GM21619 (cell line): ENCODE measurements at regions not wholly inside any gene's neighbourhood (a gene's known extent, or its start where the extent isn't known, plus 50 kb on each side); places are given as distances from the start of the nearest gene placed in this dataset.
"Not testable (repeated sequence)": the region's sequence is repeated elsewhere in the genome, so short reads cannot be mapped to it uniquely, and the experiment has no call there.

Source experiments
- ATAC-seq: cut with Tn5 transposase; IDR thresholded peaks from one replicate; pipeline ENCODE4 v1.9.1; 2021; ENCODE audit not compliant: unreplicated experiment

DNA sequence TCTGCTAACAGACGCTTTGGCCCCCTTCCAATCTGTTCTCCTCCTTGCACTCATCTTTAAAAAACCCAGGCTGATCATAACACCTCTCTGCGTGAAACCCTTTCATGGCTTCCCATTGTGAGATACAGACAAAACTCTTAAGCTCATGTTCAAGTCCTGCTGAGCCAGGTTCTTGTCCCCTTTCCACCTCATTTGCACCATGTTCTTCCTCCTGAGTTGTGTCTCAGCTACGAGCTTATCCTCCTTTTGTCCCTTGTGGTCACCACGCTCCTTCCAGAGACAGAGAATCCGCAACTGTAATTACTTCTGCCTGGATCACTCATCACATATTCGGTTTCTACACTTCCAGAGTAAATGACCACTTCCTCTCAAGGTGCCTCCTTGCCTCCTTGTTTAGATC, 238.8 kb downstream of the ACTR3 start:
- no peak for ATAC-seq

DNA sequence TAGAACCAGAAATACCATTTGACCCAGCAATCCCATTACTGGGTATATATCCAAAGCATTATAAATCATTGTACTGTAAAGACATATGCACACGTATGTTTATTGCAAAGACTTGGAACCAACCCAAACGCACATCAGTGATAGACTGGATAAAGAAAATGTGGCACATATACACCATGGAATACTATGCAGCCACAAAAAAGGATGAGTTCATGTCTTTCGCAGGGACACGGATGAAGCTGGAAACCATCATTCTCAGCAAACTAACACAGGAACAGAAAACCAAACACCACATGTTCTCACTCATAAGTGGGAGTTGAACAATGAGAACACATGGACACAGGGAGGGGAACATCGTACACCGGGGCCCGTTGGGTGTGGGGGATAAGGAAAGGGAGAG, 242.2 kb downstream of the ACTR3 start:
- not testable (repeated sequence) for ATAC-seq

DNA sequence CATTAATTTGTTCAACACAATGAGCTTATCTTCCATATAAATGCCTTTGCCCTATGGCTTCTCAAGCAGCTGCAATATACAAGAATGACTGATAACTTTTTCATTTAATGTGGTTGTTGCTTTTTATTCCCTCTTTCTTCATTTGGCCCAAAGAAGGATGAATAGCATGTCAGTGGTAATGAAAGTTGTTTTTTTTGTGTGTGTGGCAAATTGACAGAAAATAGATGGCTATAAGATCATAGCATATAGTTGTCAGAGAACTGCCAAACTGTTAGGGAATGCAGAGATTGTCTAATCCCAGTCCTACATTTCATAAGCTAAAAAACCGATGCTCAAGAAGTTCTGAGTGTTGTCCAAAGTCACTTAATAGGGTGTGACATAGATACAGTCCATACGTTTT, 244.3 kb downstream of the ACTR3 start:
- no peak for ATAC-seq

DNA sequence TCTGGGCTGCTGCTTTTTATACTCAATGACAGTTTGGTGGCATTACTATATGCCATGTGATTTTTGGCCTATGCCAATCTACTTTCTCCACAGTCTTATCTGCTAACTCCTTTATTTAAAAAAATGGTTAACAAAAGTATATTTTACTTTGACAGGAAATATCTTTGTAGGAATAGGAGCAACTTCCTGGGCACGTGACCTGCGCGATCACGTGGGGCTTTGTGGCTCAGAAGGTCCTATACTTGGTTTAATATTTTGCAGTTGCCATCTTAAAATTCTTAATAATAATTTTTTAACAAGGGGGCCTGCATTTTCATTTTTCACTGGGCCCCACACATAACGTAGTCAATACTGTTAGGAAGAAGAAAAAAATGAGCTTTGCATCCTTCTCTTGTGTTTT, 249.7 kb downstream of the ACTR3 start:
- no peak for ATAC-seq

DNA sequence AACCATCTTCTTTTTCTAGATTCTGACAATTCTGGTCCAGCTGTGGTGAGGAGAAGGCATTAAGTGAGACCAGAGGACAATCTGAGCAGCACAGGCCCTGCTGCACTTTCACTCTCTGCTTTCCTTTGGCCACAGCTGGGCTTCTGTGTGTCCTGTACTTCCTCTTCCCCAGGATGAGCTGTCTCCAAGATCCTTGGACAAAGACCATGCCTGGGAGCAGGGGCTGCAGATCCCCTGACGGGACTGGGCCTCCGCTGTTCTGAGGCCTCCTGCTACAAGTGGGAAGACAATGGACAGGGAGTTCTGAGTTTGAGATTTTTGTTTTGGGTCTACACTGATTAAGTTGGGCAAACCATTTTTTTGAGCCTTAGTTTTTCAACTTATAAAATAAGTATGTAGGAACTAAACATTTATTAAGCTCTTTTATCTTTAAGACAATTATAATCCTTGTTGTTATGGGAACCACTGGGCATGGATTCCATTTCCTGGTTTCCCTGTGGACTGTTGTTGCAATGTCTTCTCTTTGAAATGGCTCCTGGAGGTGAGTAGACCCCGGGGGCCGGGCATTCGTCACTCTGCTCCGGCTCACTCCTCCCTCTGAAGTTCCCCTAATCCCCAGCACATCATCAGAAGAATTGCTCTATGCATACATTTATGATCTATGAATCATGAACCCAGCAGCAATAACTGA, 266.6 kb downstream of the ACTR3 start:
- ATAC-seq, result no peak

DNA sequence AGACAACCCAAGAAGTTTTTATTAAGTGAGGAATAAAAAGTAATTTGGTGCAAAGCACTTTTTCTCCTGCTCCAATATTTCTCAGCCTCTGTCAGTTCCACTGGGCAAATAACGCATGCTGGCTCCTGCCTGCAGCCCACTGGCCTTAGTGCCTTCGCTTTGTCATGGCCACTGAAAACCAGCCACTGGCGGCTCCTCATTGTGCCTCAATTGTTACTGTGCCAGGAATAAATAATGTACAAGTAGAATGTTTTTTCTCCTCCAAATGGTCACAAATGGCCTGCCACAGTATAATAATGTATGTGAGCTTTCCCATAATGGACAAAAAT, 267.1 kb downstream of the ACTR3 start:
- no peak for ATAC-seq

DNA sequence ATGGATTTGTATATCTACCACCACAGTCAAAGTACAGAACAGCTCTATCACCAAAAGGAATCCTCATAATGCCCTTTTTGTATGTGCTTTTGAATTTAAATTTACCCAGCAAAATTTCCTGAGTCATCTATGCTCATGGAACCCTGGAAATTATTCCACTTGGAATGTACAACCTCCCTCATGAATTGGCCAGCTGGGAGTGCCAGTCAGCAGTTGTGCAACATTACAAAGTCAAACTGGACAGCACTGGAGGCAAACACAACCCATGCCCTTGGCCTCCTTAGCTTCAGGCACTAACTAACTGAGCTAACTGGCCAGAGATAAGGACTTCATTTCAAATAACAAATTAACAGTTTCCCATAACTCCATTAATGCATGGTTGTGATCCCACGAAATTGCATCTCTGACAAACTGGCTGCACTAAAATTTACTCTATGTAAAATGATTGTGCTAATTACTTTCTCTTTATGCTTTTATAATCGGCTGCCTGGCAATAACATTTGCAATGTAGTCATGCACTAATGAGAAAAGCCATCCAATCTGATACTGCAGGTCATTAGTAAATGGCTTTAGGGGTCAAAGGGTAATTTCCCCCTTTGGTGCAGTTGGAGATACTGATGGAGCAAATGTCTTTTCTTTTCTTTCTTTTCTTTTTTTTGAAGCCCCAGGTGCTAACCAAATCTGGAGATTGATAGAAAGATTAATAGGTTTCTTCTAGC, 270.5 kb downstream of the ACTR3 start:
- ATAC-seq, result no peak

DNA sequence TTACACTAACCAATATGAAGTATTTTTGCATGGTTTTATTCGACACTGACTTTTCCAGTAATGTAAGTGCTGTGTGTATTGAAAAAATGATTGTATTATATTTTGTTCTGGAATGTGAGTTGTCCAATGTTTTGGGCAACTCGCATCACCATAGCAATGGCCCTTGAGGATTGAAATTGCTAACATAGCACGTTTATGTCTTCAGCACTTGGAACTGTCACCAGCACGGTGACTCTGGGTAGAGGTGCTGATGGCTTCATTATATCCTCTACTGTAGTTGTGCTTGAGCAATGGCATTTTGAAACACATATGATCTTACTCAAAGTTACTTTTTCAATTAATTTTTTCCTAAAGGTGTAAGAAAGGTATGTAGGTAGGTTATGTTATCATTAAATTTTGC, 271.5 kb downstream of the ACTR3 start:
- no peak for ATAC-seq

DNA sequence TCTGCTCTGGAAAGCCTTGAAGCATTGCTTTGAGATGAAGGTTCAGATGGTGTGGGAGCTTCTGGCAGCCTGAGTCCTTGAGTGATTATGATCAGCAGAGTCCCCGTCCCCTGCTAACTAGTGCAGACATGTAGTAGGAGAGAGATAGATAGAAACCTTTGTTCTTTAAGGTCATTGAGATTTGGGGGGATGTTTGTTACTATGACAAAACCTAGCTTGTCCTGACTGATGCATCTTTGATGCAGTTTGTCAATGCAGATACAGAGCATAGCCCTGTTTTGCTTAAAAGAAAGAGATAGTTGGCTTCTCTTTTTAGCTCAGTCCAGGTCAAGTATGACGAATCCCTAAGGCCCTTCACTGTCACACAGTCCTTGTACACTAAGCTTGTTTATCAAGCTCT, 274.6 kb upstream of the DPP10 start:
- ATAC-seq, result no peak

DNA sequence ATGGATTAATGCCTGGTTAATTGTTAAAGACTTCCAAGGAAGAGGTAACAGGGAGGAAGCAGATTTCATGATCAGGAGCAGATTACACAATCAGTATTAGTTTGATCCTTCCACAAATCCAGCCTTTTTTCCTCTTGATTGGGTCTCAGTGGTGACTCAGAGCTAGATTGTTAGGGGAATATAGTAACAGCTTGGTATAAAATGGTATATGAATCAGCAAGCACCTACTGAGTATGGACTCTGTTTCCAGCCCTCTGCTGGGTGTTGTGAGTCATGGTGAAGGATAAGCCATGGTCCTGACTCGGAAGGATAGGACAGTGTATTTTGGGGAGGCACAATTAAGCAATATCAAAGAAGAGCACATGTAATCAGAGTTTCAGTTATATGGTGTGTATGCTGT, 272.4 kb upstream of the DPP10 start:
- no peak for ATAC-seq

DNA sequence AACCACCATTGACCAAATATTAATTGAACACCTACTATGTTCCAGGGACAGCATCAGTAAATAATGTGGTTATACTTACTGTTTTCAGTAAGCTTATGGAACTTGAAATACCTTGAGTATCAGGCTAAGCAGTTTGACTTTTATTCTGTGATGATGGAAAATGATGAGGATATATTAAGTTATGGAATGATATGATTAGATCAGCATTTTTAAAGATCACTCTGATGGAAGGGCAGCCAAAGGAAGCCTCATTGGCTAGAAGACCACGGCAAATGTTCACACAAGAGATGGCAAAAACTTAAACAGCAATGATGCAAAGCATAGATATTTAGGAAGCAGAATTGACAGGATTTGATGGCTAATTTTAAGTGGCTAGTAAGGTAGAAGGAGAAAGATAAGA, 266.9 kb upstream of the DPP10 start:
- ATAC-seq, result no peak

DNA sequence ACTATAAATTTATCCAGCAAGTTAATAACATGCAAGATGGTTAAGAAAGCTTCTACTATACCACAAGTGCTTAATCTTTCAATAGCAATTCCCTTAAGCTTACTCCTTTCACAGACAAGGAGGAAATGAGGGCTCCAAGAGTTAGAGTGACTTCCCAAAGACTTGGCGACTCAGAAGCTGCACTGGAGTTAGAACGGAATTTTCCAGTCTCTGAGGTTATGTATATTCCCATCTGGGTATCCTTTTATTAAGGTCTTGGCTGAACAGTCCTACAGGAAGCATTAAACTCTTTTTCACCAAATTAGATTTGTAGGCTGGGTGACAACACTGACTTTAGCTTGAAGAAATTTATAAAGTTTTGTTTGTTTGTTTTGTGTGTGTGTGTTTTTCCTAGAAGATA, 256.9 kb upstream of the DPP10 start:
- ATAC-seq, result no peak

DNA sequence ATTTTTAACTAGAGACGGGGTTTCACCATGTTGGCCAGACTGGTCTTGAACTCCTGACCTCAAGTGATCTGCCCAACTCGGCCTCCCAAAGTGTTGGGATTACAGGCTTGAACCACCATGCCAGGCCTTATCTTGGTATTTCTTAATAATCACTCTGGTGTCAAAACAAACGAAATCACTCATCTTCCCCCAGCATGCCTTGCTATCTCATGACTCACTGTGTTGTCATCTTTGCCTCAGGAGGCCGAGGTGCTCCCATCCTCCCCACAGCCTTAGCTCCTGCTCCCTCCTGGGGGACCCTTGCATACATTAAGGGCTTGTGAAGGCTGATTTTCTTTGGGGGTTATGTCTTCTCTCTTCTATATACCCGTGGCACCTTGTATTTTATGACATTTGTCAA, 250.1 kb upstream of the DPP10 start:
- no peak for ATAC-seq

DNA sequence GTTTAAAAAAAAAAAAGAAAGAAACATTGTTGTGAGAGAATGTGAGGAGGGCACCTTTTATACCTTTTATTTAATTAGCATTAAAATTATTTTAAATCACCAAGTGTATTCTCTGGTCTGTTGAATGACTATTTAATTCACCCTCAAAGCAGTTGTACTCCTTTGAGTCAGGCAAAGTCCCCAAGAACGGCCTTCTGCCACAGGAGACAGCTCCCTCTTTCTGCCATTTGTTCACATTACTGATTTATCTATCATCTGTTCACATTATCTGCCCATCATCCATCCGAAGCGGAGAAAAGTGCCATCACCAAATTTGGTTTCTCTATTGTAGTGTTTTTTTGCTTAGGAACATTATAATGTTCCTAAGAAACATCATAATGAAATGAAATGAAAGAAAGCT, 240.7 kb upstream of the DPP10 start:
- ATAC-seq, result no peak

DNA sequence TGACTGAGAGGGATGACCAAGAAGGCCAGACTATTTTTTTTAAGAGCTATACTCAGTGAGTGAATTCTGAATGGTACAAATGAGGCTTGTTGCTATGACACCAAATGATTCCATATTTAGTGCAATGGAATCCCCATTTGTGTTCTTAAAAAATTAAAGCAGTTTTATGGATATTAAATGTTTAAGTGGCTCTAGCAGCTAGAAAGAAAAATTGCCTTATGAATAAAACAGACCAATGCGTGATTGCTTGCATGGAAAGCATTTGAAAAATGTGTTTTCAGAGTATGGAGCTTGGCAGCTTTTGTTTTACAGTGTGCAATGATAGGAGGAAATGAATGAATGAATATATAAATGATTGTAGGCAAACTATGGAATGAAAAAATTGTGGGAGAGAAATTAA, 238.8 kb upstream of the DPP10 start:
- no peak for ATAC-seq

DNA sequence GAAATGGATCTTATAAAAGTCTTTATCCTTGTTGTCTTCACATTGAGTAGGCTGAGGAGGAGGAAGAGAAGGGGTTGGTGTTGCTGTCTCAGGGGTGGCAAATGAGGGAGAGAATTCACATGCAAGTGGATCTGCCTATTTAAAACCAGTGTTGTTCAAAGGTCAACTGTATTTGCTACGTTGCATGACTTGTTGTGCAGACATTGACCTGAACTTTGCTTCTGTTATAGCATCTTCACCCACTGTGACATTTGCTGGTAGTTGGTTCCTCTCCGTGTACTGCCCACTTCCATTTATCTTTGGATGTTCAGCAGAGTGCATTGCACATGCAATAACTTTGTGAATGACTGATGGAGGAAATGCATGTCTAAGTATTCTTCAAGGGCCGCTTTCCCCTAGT, 228.6 kb upstream of the DPP10 start:
- no peak for ATAC-seq

DNA sequence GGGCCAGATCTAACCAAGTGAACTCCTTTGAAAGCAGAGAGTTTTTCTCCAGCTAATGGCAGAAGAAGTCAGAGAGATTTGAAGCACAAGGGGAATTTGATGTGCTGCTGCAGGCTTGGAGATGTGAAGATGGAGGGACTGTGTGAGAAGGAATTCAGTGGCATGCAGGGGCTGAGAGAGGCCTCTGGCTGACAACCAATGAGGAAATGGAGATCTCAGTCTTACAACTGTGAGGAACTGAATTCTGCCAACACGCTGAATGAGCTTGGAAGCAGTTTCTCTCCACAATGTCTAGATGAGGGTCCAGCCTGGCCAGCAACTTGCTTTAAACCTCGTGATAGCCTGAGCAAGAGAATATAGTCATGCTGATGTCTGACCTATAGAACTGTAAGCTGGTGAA, 224.1 kb upstream of the DPP10 start:
- no peak for ATAC-seq

DNA sequence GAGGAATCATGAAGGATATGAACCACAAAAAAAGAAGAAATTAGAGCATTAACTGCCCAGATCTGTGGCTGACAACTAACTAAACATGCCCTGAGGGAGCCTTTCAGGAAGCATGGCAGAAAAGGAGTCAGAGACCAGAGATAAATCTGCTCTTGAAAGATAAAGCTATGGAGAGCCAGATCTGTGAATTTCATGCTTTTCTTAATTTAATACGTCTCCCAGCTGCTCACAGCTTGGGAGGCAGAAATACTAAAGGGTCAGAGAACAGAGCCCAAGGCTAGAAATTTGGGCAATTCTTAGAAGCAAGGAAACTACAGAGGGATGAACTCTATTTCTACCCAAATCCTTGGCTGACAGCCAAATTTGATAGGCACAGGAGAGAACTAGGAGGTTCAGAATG, 223.0 kb upstream of the DPP10 start:
- ATAC-seq, result no peak

DNA sequence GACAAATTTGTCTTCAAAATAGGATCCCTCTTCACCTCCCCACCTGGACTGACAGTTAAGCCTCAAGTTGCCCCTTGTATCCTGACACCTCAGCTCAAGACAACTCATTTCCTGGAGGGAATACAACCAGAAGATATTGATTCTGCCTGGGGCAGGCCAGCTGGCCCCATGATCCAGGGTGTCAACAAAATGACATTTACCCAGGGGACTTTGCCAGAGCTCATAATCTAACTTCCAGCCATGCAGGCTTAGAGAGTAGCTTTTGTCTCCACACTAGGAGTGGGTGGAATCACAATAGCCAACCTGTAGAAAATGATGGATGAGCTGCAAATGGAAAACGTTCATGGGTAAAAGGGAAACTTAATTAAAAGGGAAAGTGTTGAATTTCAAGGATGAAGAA, 220.1 kb upstream of the DPP10 start:
- ATAC-seq, result no peak

DNA sequence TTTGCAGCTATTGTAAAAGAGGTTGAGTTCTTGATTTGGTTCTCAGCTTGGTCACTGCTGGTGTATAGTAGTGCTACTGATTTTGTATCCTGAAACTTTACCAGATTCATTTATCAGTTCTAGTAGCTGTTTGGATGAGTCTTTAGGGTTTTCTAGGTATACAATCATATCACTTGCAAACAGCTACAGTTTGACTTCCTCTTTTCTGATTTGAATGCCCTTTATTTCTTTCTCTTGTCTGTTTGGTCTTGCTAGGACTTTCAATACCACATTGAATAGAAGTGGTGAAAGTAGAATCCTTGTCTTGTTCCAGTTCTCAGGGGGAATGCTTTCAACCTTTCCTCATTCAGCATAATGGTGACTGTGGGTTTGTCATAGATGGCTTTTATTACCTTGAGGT, 210.5 kb upstream of the DPP10 start:
- ATAC-seq, result no peak

DNA sequence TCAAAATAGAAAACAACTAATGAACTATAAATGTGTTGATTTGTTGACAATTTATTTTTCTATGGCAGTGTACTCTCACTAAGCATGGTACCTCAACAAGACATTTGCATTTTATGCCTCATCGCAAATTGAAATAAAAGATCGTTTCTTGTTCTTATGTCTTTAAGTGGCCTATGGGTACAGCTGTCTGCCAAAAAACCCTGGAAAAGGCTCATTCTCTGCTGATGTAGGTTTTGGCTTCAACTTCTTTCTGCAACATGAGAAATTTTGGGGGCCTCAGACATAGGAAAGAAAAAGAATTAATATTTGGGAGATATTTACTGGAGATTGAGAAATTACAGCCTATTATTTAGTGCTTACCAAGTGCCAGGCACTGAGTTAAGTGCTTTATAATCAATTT, 205.1 kb upstream of the DPP10 start:
- no peak for ATAC-seq

DNA sequence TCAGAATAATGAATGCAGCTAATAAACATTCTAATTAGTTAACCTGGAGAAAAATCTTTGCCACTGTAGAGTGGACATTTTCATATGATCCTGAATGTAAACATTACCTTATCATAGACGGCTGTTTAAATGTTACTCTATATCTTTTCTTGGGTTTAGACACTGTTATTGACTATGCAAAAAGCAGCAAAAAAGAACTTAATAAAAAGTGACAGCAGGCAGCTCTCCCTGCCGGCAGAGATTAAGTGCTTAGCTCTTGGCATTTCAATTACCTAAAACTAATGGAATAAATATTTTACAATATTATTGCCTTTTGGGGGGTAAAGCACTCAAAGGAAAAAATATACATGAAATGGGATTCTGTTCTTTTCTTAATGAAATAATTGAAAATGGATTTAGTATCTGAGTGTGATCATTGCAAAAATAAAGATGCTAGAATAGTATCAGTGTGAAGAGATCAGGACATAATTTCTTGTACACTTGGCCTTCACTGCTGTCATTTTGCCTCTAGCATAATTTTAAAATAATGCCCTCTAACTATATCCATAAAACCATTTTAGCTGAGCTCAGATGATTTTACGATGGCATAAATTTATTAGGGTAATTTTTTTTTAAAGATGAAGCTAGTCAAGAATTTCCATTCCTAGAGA, 203.4 kb upstream of the DPP10 start:
- no peak for ATAC-seq

DNA sequence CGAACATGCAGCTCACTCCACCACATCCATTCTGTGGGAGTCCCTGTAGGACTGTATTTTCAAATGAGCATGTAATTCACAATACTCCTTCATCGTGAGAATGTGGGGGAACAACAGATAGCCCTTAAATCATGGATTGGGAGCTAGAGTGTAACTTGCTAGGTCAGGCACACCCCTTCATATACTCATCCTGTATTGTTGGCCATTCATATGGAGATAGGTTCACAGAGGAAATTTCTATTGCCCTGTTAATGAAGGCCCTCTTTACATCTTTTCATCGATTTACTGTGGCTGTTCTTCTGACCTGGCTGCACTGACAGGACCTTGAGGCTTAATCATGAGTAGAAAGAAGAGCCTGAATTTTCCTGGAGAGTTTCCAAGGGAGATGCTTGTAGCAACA, 193.8 kb upstream of the DPP10 start:
- no peak for ATAC-seq
